IMR-90 (cell line): ENCODE measurements at regions not wholly inside any gene's neighbourhood (a gene's known extent, or its start where the extent isn't known, plus 50 kb on each side); places are given as distances from the start of the nearest gene placed in this dataset.

ENCODE experiments used
- ATAC-seq: fragments of 200-7000 bp; cut with Tn5 transposase; 2 replicates; pipeline ENCODE4 v1.9.1; 2020; ENCODE audit warnings: low read depth, mild to moderate bottlenecking, moderate library complexity
- BruUV-seq: library from RNA; stranded (reverse); fragments of 400-500 nt; replicated peaks from 2 replicates; lab custom pipeline; 2021; lab: Mats Ljungman, UMichigan
- CTCF ChIA-PET: fragments of 300-600 bp; formaldehyde crosslinking; extraction: SDS; loops from one replicate; lab custom pipeline; 2021; ENCODE audit warnings: antibody characterized with exemption; lab: Yijun Ruan, JAX
- POLR2A ChIA-PET: fragments of 300-600 bp; sonication (Branson Sonifier 250); formaldehyde crosslinking; loops from one replicate; lab custom pipeline; 2022; ENCODE audit warnings: antibody characterized with exemption; ENCODE audit not compliant: unreplicated experiment; lab: Charles Lee
- DNase-seq: peaks from one replicate; pipeline ENCODE4 v3.0.0; 2013
- H2AFZ ChIP-seq: replicated peaks from 2 replicates; pipeline ENCODE3; 2013; ENCODE audit warnings: low read length, mild to moderate bottlenecking; ENCODE audit not compliant: poor library complexity
- H2AK5ac ChIP-seq: 2 replicates; pipeline ENCODE4 v1.6.1; 2013; ENCODE audit warnings: low read depth, low read length, inconsistent platforms
- H2AK9ac ChIP-seq: replicated peaks from 2 replicates; pipeline ENCODE3; 2013; ENCODE audit warnings: mild to moderate bottlenecking, low read depth, low read length, moderate library complexity; ENCODE audit not compliant: poor library complexity
- H2BK120ac ChIP-seq: 2 replicates; pipeline ENCODE4 v1.6.1; 2013; ENCODE audit warnings: low read depth, low read length, inconsistent platforms
- H2BK15ac ChIP-seq: 3 replicates; pipeline ENCODE4 v1.6.1; 2013; ENCODE audit warnings: low read depth, low read length, inconsistent platforms
- H2BK20ac ChIP-seq: 2 replicates; pipeline ENCODE4 v1.6.1; 2013; ENCODE audit warnings: low read depth, mild to moderate bottlenecking, inconsistent platforms, low read length, moderate library complexity
- H2BK5ac ChIP-seq: 2 replicates; pipeline ENCODE4 v1.6.1; 2013; ENCODE audit warnings: mild to moderate bottlenecking, low read depth, low read length, inconsistent platforms; ENCODE audit not compliant: poor library complexity, severe bottlenecking
- H3K14ac ChIP-seq: replicated peaks from 2 replicates; pipeline ENCODE4 v1.6.1; 2013; ENCODE audit warnings: low read depth, low read length, inconsistent platforms
- H3K18ac ChIP-seq: 2 replicates; pipeline ENCODE4 v1.6.1; 2013; ENCODE audit warnings: low read depth, low read length, control low read depth
- H3K23ac ChIP-seq: 2 replicates; pipeline ENCODE4 v1.6.1; 2013; ENCODE audit warnings: low read depth, low read length, inconsistent platforms
- H3K27ac ChIP-seq: 2 replicates; pipeline ENCODE4 v1.5.1; 2013; ENCODE audit warnings: mild to moderate bottlenecking, control low read depth, low read length; ENCODE audit not compliant: insufficient read depth
- H3K27me3 ChIP-seq: 2 replicates; pipeline ENCODE4 v1.6.1; 2013; ENCODE audit warnings: low read length; ENCODE audit not compliant: control insufficient read depth, insufficient read depth
- H3K36me3 ChIP-seq: 2 replicates; pipeline ENCODE4 v1.6.1; 2013; ENCODE audit warnings: low read length, mixed read lengths; ENCODE audit not compliant: control insufficient read depth, insufficient read depth
- H3K4ac ChIP-seq: 2 replicates; pipeline ENCODE4 v1.6.1; 2013; ENCODE audit warnings: low read depth, low read length, inconsistent platforms
- H3K4me1 ChIP-seq: 2 replicates; pipeline ENCODE4 v1.6.1; 2013; ENCODE audit warnings: low read length, mixed read lengths; ENCODE audit not compliant: control insufficient read depth, insufficient read depth
- H3K4me2 ChIP-seq: 2 replicates; pipeline ENCODE4 v1.6.1; 2013; ENCODE audit warnings: low read depth, mild to moderate bottlenecking, control low read depth, low read length, moderate library complexity
- H3K4me3 ChIP-seq: 2 replicates; pipeline ENCODE4 v1.5.1; 2013; ENCODE audit warnings: low read depth, mild to moderate bottlenecking, control low read depth, low read length, moderate library complexity; ENCODE audit not compliant: insufficient read depth
- H3K56ac ChIP-seq: 2 replicates; pipeline ENCODE4 v1.6.1; 2013; ENCODE audit warnings: low read length, inconsistent platforms; ENCODE audit not compliant: insufficient read depth; ENCODE audit errors: extremely low read depth
- H3K79me1 ChIP-seq, 2 experiments: 2 replicates each; pipeline ENCODE4 v1.6.1; 2013; ENCODE audit warnings: low read length in 2 of 2, inconsistent platforms in 1 of 2, low read depth in 1 of 2
- H3K9ac ChIP-seq: 2 replicates; pipeline ENCODE4 v1.6.1; 2013; ENCODE audit warnings: low read depth, low read length, control low read depth
- H3K9me1 ChIP-seq: 2 replicates; pipeline ENCODE4 v1.6.1; 2013; ENCODE audit warnings: low read length, inconsistent platforms; ENCODE audit not compliant: insufficient read depth
- H3K9me3 ChIP-seq: 2 replicates; pipeline ENCODE4 v1.6.1; 2013; ENCODE audit warnings: low read length; ENCODE audit not compliant: control insufficient read depth, insufficient read depth
- H4K20me1 ChIP-seq: 2 replicates; pipeline ENCODE4 v1.6.1; 2013; ENCODE audit warnings: low read length, inconsistent platforms; ENCODE audit not compliant: insufficient read depth
- H4K5ac ChIP-seq: 2 replicates; pipeline ENCODE4 v1.6.1; 2013; ENCODE audit warnings: mild to moderate bottlenecking, low read depth, low read length, control low read depth
- H4K8ac ChIP-seq, 2 experiments: 2 replicates each; pipeline ENCODE4 v1.6.1; 2013; ENCODE audit warnings: low read depth in 2 of 2, low read length in 2 of 2, control low read depth in 1 of 2, inconsistent platforms in 1 of 2
- H4K91ac ChIP-seq: 2 replicates; pipeline ENCODE4 v1.6.1; 2013; ENCODE audit warnings: low read depth, low read length, inconsistent platforms; ENCODE audit not compliant: insufficient read depth
- CEBPB ChIP-seq: IDR thresholded peaks from 2 replicates; pipeline ENCODE4 v1.6.1; 2012; ENCODE audit warnings: low read depth, low read length, improper control_type of control experiment
- CTCF ChIP-seq: conservative IDR thresholded peaks from 2 replicates; pipeline ENCODE4 v1.5.1; 2012; ENCODE audit warnings: mild to moderate bottlenecking, low read depth, low read length, improper control_type of control experiment
- ELK1 ChIP-seq: fragments of 150-350 bp; IDR thresholded peaks from 2 replicates; pipeline ENCODE4 v1.6.1; 2016; ENCODE audit warnings: low read depth, mild to moderate bottlenecking, low read length, moderate library complexity, borderline replicate concordance
- FOS ChIP-seq: fragments of 150-350 bp; IDR thresholded peaks from 2 replicates; pipeline ENCODE4 v1.6.1; 2016; ENCODE audit warnings: low read depth, low read length
- MAFK ChIP-seq: IDR thresholded peaks from 2 replicates; pipeline ENCODE4 v1.6.1; 2012; ENCODE audit warnings: low read depth, low read length, improper control_type of control experiment
- MAZ ChIP-seq: IDR thresholded peaks from 2 replicates; pipeline ENCODE4 v1.6.1; 2012; ENCODE audit warnings: low read depth, mild to moderate bottlenecking, low read length, improper control_type of control experiment, moderate library complexity, borderline replicate concordance
- MXI1 ChIP-seq: IDR thresholded peaks from 2 replicates; pipeline ENCODE4 v1.6.1; 2012; ENCODE audit warnings: low read depth, mild to moderate bottlenecking, low read length, moderate library complexity, borderline replicate concordance
- NFE2L2 ChIP-seq: fragments of 150-350 bp; IDR thresholded peaks from 2 replicates; pipeline ENCODE4 v1.6.1; 2016; ENCODE audit warnings: low read depth, mild to moderate bottlenecking, low read length
- RAD21 ChIP-seq: IDR thresholded peaks from 2 replicates; pipeline ENCODE4 v1.6.1; 2012; ENCODE audit warnings: low read length, improper control_type of control experiment
- RCOR1 ChIP-seq: IDR thresholded peaks from 2 replicates; pipeline ENCODE4 v1.6.1; 2012; ENCODE audit warnings: mild to moderate bottlenecking, low read length, improper control_type of control experiment; ENCODE audit not compliant: insufficient replicate concordance
- RFX5 ChIP-seq: IDR thresholded peaks from 2 replicates; pipeline ENCODE4 v1.8.0; 2012; ENCODE audit warnings: low read depth, mild to moderate bottlenecking, low read length, moderate library complexity
- SMC3 ChIP-seq: fragments of 150-350 bp; IDR thresholded peaks from 2 replicates; pipeline ENCODE4 v1.6.1; 2016; ENCODE audit warnings: low read depth, mild to moderate bottlenecking, antibody characterized with exemption, low read length, moderate library complexity
- dilution Hi-C: fragments of 300-500 bp; cut with HindIII; formaldehyde crosslinking; loops from one replicate; pipeline ENCODE4 v1.14.3; 2018; ENCODE audit warnings: low sequenced_read_pairs; ENCODE audit not compliant: unreplicated experiment
- in situ Hi-C: fragments of 300-500 bp; cut with MboI; formaldehyde crosslinking; loops from 3 replicates; pipeline ENCODE4 v1.14.3; 2019; ENCODE audit warnings: low sequenced_read_pairs, inconsistent platforms, mixed read lengths
- intact Hi-C: fragments of 100-400 bp; cut with micrococcal nuclease; formaldehyde crosslinking; loops from 2 replicates; pipeline ENCODE4 v1.10.0; 2022

- H4K8ac ChIP-seq = no peak overlapping the region
- in situ Hi-C loops (no loop called here), intact Hi-C loops (no loop called here), dilution Hi-C loops (no loop called here)
- H2BK5ac ChIP-seq = no peak overlapping the region
- H3K4ac ChIP-seq = no peak overlapping the region
- H3K9ac ChIP-seq = no peak overlapping the region
- no peak overlapping the region for H4K5ac ChIP-seq
- no peak overlapping the region for H3K56ac ChIP-seq
- no peak overlapping the region for H3K14ac ChIP-seq
- POLR2A ChIA-PET = no interaction called here
- CTCF ChIA-PET = no interaction called here
- no peak overlapping the region for H3K27ac ChIP-seq
- H4K91ac ChIP-seq = no peak overlapping the region
- no peak overlapping the region for H2BK15ac ChIP-seq
- H3K4me1 ChIP-seq = no peaks in the 10 kb centered on the region
- no peak for DNase-seq
- H3K4me2 ChIP-seq = no peak overlapping the region
- H2AK5ac ChIP-seq = no peak overlapping the region
- H2BK20ac ChIP-seq = no peak overlapping the region
- no peaks in the 10 kb centered on the region for H3K9me1 ChIP-seq
- no TSS peak for BruUV-seq
- no peak overlapping the region for H2AFZ ChIP-seq
- H3K79me1 ChIP-seq = no peaks in the 10 kb centered on the region
- no peak overlapping the region for H3K4me3 ChIP-seq
- no peaks in the 10 kb centered on the region for H3K27me3 ChIP-seq
- no peaks in the 10 kb centered on the region for H3K36me3 ChIP-seq
- H3K9me3 ChIP-seq = no peaks in the 10 kb centered on the region
- no peaks in the 10 kb centered on the region for H4K20me1 ChIP-seq
- TF ChIP-seq ELK1 (no peak), MXI1 (no peak), CEBPB (no peak), FOS (no peak), RAD21 (no peak), NFE2L2 (no peak), RCOR1 (no peak), MAZ (no peak), MAFK (no peak), CTCF (no peak), RFX5 (no peak), SMC3 (no peak)
- no peak overlapping the region for H3K18ac ChIP-seq
- H2AK9ac ChIP-seq = no peak overlapping the region
- H2BK120ac ChIP-seq = no peak overlapping the region
- no peak overlapping the region for H3K23ac ChIP-seq
- no peak for ATAC-seq
These were observed 439.8 kb upstream of the RUNX1 start for GRCh38 chr21:35488946-35489345.
